Caco-2 (cell line): ENCODE measurements at regions not wholly inside any gene's neighbourhood (a gene's known extent, or its start where the extent isn't known, plus 50 kb on each side); places are given as distances from the start of the nearest gene placed in this dataset.

Experiments used
- BruUV-seq: library from RNA; stranded (reverse); fragments of 400-500 nt; replicated peaks from 2 replicates; lab custom pipeline; 2021; lab: Mats Ljungman, UMichigan
- CTCF ChIA-PET: fragments of 300-600 bp; sonication (Branson Sonifier 250); formaldehyde crosslinking; loops from one replicate; lab custom pipeline; 2022; ENCODE audit warnings: antibody characterized with exemption; lab: Charles Lee
- POLR2A ChIA-PET: fragments of 300-600 bp; sonication (Branson Sonifier 250); formaldehyde crosslinking; loops from one replicate; lab custom pipeline; 2022; ENCODE audit warnings: antibody characterized with exemption; lab: Charles Lee
- DNase-seq, 2 experiments: peaks; one replicate each; pipeline versions ENCODE4 v3.0.0 to v3.0.0-alpha.2; 2020 to 2022
- H3K27me3 ChIP-seq: replicated peaks from 2 replicates; pipeline ENCODE4 v1.6.0; 2011; ENCODE audit warnings: low read length; ENCODE audit not compliant: control insufficient read depth, insufficient read depth
- H3K36me3 ChIP-seq: 2 replicates; pipeline ENCODE4 v1.5.1; 2011; ENCODE audit warnings: low read length; ENCODE audit not compliant: control insufficient read depth, insufficient read depth
- H3K4me1 ChIP-seq: fragments of 250-450 bp; sonication (Bioruptor Pico); 2 replicates; pipeline ENCODE4 v1.5.1; 2020; ENCODE audit warnings: mild to moderate bottlenecking
- H3K4me3 ChIP-seq: 2 replicates; pipeline ENCODE4 v1.5.1; 2011; ENCODE audit warnings: low read depth, mild to moderate bottlenecking, control low read depth, low read length
- H3K9me3 ChIP-seq: fragments of 250-450 bp; sonication (Bioruptor Pico); 2 replicates; pipeline ENCODE4 v1.5.1; 2020; ENCODE audit warnings: mild to moderate bottlenecking, moderate library complexity
- H3K27ac Mint-ChIP-seq: one replicate; pipeline ENCODE4 v1.8.0; 2022; ENCODE audit warnings: mixed read lengths; ENCODE audit not compliant: unreplicated experiment
- H3K27me3 Mint-ChIP-seq: one replicate; pipeline ENCODE4 v1.8.0; 2022; ENCODE audit warnings: mixed read lengths; ENCODE audit not compliant: insufficient read depth, unreplicated experiment
- H3K36me3 Mint-ChIP-seq: one replicate; pipeline ENCODE4 v1.8.0; 2022; ENCODE audit warnings: mild to moderate bottlenecking, mixed read lengths; ENCODE audit not compliant: insufficient read depth, unreplicated experiment
- H3K4me1 Mint-ChIP-seq: one replicate; pipeline ENCODE4 v1.8.0; 2022; ENCODE audit warnings: low read depth, mixed read lengths; ENCODE audit not compliant: unreplicated experiment
- H3K4me3 Mint-ChIP-seq: one replicate; pipeline ENCODE4 v1.8.0; 2022; ENCODE audit warnings: mild to moderate bottlenecking, moderate library complexity, mixed read lengths; ENCODE audit not compliant: unreplicated experiment
- H3K9me3 Mint-ChIP-seq: one replicate; pipeline ENCODE4 v1.8.0; 2022; ENCODE audit warnings: mixed read lengths; ENCODE audit not compliant: unreplicated experiment
- intact Hi-C: fragments of 100-400 bp; cut with micrococcal nuclease; formaldehyde crosslinking; loops from one replicate; pipeline ENCODE4 v1.10.0; 2022; ENCODE audit not compliant: unreplicated experiment
- TF ChIP-seq, protein P1 (sequence below), 2 experiments: fragments of 200-600 bp in 1 of 2; IDR thresholded peaks; 1 replicate in 1 of 2; 2 replicates in 1 of 2; pipeline versions ENCODE4 v1.5.1 to v1.8.0; 2011 to 2022; ENCODE audit warnings: antibody characterized with exemption in 1 of 2, control low read depth in 1 of 2, inconsistent platforms in 1 of 2, low read depth in 1 of 2, low read length in 1 of 2, mild to moderate bottlenecking in 1 of 2, moderate library complexity in 1 of 2; ENCODE audit not compliant: insufficient read depth in 1 of 2, severe bottlenecking in 1 of 2, unreplicated experiment in 1 of 2

GRCh38 chr4:156527237-156527993, 444.2 kb downstream of the PDGFC start:
- H3K36me3 Mint-ChIP-seq = no peaks in the 10 kb centered on the region
- no peaks in the 10 kb centered on the region for H3K27me3 Mint-ChIP-seq
- intact Hi-C loops = no loop called here
- no peaks in the 10 kb centered on the region for H3K36me3 ChIP-seq
- CTCF ChIA-PET = no interaction called here
- H3K4me1 Mint-ChIP-seq = no peaks in the 10 kb centered on the region
- TF ChIP-seq, protein P1, sequence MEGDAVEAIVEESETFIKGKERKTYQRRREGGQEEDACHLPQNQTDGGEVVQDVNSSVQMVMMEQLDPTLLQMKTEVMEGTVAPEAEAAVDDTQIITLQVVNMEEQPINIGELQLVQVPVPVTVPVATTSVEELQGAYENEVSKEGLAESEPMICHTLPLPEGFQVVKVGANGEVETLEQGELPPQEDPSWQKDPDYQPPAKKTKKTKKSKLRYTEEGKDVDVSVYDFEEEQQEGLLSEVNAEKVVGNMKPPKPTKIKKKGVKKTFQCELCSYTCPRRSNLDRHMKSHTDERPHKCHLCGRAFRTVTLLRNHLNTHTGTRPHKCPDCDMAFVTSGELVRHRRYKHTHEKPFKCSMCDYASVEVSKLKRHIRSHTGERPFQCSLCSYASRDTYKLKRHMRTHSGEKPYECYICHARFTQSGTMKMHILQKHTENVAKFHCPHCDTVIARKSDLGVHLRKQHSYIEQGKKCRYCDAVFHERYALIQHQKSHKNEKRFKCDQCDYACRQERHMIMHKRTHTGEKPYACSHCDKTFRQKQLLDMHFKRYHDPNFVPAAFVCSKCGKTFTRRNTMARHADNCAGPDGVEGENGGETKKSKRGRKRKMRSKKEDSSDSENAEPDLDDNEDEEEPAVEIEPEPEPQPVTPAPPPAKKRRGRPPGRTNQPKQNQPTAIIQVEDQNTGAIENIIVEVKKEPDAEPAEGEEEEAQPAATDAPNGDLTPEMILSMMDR (IDR thresholded peaks at IDR 0.05; ENCODE audit: insufficient read depth in 1 of 2, low read depth in 1 of 2, low read length in 1 of 2, severe bottlenecking in 1 of 2, unreplicated experiment in 1 of 2) = no peak
- POLR2A ChIA-PET = no interaction called here
- H3K4me3 Mint-ChIP-seq = no peak overlapping the region
- H3K4me3 ChIP-seq = no peak overlapping the region
- H3K27me3 ChIP-seq = no peaks in the 10 kb centered on the region
- BruUV-seq = no TSS peak
- H3K4me1 ChIP-seq = no peaks in the 10 kb centered on the region
- H3K27ac Mint-ChIP-seq = no peak overlapping the region
- H3K9me3 Mint-ChIP-seq = no peaks in the 10 kb centered on the region
- no peaks in the 10 kb centered on the region for H3K9me3 ChIP-seq
- DNase-seq = no peak

DNA sequence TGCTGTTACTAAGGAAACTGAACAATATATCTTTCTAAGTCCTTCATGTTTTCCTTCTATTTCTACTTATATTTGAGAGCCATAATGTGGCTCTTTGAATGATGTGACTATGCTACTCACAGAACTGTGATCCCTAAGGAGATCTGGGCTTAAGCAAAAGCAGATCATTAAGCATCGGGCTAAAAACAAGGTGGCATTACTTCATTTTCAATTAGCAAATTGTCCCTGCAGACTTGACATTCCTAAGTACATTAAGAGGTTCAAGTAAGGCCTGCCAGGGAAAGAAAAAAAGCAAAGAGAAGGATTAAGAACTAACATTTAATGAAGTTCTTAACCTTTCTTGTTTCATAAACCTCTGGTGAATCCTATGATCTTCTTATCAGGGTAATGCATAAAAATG, 447.6 kb downstream of the PDGFC start:
- no peaks in the 10 kb centered on the region for H3K4me1 ChIP-seq
- Mint-ChIP-seq H3K4me3 (no peak overlapping the region), H3K27me3 (peaks cover 3% of the 10 kb centered on the region), H3K36me3 (no peaks in the 10 kb centered on the region), H3K9me3 (no peaks in the 10 kb centered on the region), H3K27ac (no peak overlapping the region), H3K4me1 (no peaks in the 10 kb centered on the region)
- ChIA-PET CTCF (no interaction called here), POLR2A (no interaction called here)
- TF ChIP-seq, protein P1 (IDR thresholded peaks at IDR 0.05; ENCODE audit: insufficient read depth in 1 of 2, low read depth in 1 of 2, low read length in 1 of 2, severe bottlenecking in 1 of 2, unreplicated experiment in 1 of 2) = no peak
- no peaks in the 10 kb centered on the region for H3K27me3 ChIP-seq
- H3K9me3 ChIP-seq = no peaks in the 10 kb centered on the region
- no peak overlapping the region for H3K4me3 ChIP-seq
- intact Hi-C loops = no loop called here
- BruUV-seq = no TSS peak
- H3K36me3 ChIP-seq = no peaks in the 10 kb centered on the region
- no peak for DNase-seq

GRCh38 chr4:156523492-156523891, 448.1 kb downstream of the PDGFC start:
- CTCF ChIA-PET = no interaction called here
- H3K9me3 ChIP-seq = no peaks in the 10 kb centered on the region
- Mint-ChIP-seq H3K27ac (no peak overlapping the region), H3K27me3 (peaks cover 3% of the 10 kb centered on the region), H3K4me1 (no peaks in the 10 kb centered on the region), H3K9me3 (no peaks in the 10 kb centered on the region), H3K4me3 (no peak overlapping the region), H3K36me3 (no peaks in the 10 kb centered on the region)
- H3K27me3 ChIP-seq = no peaks in the 10 kb centered on the region
- no peak overlapping the region for H3K4me3 ChIP-seq
- BruUV-seq = no TSS peak
- POLR2A ChIA-PET = no interaction called here
- TF ChIP-seq, protein P1 (IDR thresholded peaks at IDR 0.05; ENCODE audit: insufficient read depth in 1 of 2, low read depth in 1 of 2, low read length in 1 of 2, severe bottlenecking in 1 of 2, unreplicated experiment in 1 of 2) = no peak
- intact Hi-C loops = no loop called here
- no peak for DNase-seq
- H3K4me1 ChIP-seq = no peaks in the 10 kb centered on the region
- no peaks in the 10 kb centered on the region for H3K36me3 ChIP-seq
